Activated CD4-positive, alpha-beta T cell treated with anti-CD3 and anti-CD28 coated beads, Interleukin-2, amount 50 U/mL, for 1 hour (primary cell): ENCODE measurements at regions not wholly inside any gene's neighbourhood (a gene's known extent, or its start where the extent isn't known, plus 50 kb on each side); places are given as distances from the start of the nearest gene placed in this dataset.
"Not testable (repeated sequence)": the region's sequence is repeated elsewhere in the genome, so short reads cannot be mapped to it uniquely, and the experiment has no call there.

ENCODE experiments used
- DNase-seq: peaks from one replicate; pipeline ENCODE4 v3.0.0-alpha.2; 2020

GRCh38 chrX:2640436-2641150 lies 50.5 kb upstream of the CD99 start:
- DNase-seq, result no peak

DNA sequence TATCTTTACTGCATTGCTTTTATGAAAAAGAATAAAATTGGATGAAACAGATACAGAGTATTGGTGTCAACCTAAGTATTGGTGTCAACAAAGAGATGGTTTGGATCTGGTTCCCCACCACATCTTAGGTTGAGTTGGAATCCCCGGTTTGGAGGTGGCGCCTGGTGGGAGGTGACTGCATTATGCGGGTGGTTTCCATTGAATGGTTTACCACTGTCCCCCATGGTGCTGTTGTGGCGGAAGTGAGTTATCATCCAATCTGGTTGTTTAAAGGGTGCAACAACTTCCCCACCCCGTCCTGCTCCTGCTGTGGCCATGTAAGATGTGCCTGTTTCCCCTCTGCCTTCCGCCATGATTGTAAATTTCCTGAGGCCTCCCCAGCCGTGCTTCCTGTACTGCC lies 52.8 kb upstream of the CD99 start:
- no peak for DNase-seq

DNA sequence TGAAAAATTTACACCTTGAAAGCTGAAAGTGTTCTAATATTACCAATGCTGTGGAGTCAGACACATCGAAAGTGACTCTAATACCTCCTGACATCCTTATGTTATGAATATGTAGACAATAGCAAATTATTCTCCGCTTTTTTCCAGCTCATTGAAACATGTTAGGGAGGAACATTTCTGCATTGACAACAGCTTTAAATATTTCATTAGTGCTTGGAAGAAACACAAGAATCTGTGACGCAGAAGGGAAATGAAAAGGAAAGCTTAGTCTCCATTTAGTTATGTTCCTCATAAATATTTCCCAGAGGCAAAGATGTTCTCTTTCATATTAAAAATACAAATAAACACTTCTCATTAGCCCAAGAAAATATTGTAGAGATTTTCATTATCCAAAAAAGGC lies 55.8 kb upstream of the CD99 start:
- no peak for DNase-seq

DNA sequence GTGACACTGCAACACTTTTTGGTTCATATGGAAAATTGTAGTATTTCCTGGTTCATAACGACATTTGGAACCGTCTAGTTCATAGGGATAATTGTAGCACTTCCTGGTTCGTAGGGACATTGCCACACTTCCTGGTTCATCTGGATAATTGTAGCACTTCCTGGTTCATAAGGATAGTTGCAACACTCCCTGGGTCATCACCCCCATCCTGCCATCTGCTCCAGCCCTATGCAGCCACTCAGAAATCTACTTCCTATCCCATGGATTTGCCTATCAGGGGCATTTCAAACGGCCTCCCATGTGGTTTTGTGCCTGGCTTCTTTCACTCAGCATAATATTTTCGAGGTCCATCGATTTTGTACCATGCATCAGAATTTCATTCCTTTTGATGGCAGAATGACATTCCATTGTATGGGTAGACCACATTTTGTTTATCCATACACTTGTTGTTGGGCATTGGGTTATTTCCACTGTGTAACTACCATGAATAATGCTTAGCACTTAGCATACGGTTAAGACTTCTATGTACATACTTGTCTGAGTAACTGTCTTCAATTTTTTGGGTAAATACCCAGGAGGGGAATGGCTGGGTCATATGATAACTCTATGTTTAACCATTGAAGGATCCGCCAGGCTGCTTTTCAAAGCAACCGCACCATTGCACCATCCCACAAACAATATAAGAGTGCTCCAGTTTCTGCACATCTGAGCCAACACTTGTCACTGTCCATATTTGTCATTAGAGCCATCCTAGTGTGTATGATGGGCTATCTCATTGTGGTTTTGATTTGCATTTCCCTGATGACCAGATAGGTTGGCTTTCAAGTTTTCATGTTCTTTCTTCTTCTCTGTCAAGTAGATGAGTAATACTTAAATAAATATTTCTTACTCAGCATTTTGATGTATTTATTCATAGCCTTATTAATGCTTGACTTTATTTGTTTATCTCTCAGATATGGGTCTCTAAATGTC lies 58.3 kb upstream of the CD99 start:
- no peak for DNase-seq

GRCh38 chrX:2631743-2632532 lies 59.2 kb upstream of the CD99 start:
- DNase-seq, result no peak

DNA sequence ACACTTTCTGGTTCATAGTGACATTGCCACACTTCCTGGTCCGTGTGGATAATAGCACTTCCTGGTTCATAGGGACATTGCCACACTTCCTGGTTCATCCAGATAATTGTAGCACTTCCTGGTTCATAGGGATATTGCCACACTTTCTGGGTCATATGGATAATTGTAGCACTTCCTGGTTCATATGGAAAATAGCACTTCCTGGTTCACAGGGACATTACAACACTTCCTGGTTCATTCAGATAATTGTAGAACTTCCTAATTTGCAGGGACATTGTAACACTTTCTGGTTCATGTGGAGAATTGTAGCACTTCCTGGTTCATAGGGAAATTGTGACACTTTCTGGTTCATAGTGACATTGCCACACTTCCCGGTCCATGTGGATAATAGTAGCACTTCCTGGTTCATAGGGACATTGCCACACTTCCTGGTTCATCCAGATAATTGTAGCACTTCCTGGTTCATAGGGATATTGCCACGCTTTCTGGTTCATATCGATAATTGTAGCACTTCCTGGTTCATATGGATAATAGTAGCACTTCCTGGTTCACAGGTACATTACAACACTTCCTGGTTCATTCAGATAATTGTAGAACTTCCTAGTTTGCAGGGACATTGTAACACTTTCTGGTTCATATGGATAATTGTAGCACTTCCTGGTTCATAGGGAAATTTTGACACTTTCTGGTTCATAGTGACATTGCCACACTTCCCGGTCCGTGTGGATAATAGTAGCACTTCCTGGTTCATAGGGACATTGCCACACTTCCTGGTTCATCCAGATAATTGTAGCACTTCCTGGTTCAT lies 60.0 kb upstream of the CD99 start:
- not testable (repeated sequence) for DNase-seq

DNA sequence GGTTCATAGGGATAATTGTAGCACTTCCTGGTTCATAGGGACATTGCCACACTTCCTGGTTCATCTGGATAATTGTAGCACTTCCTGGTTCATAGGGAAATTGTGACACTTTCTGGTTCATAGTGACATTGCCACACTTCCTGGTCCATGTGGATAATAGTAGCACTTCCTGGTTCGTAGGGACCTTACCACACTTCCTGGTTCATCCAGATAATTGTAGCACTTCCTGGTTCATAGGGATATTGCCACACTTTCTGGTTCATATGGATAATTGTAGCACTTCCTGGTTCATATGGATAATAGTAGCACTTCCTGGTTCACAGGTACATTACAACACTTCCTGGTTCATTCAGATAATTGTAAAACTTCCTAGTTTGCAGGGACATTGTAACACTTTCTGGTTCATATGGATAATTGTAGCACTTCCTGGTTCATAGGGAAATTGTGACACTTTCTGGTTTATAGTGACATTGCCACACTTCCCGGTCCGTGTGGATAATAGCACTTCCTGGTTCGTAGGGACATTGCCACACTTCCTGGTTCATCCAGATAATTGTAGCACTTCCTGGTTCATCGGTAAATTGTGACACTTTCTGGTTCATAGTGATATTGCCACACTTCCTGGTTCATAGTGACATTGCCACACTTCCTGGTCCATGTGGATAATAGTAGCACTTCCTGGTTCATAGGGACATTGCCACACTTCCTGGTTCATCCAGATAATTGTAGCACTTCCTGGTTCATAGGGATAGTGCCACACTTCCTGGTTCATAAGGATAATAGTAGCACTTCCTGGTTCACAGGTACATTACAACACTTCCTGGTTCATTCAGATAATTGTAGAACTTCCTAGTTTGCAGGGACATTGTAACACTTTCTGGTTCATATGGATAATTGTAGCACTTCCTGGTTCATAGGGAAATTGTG lies 60.8 kb upstream of the CD99 start:
- peak; percentile 44 for DNase-seq

DNA sequence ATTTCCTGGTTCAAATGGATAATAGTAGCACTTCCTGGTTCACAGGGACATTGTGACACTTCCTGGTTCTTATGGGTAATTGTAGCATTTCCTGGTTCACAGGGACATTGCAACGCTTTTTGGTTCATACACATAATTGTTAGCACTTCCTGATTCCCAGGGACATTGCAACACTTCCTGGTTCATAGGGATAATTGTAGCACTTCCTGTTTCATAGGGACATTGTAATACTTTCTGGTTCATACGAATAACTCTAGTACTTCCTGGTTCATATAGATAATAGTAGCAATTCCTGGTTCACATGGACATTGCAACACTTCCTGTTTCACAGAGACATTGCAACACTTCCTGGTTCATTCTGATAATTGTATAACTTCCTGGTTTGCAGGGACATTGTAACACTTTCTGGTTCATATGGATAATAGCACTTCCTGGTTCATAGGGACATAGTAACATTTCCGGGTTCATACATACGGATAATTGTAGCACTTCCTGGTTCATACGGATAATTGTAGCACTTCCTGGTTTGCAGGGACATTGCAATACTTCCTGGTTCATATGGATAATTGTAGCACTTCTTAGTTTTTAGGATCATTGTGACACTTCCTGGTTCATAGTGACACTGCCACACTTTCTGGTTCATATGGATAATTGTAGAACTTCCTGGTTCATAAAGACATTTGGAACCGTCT lies 61.6 kb upstream of the CD99 start:
- DNase-seq, result no peak

- DNase-seq, result no peak
These were observed 62.3 kb upstream of the CD99 start for GRCh38 chrX:2628751-2629315.

DNA sequence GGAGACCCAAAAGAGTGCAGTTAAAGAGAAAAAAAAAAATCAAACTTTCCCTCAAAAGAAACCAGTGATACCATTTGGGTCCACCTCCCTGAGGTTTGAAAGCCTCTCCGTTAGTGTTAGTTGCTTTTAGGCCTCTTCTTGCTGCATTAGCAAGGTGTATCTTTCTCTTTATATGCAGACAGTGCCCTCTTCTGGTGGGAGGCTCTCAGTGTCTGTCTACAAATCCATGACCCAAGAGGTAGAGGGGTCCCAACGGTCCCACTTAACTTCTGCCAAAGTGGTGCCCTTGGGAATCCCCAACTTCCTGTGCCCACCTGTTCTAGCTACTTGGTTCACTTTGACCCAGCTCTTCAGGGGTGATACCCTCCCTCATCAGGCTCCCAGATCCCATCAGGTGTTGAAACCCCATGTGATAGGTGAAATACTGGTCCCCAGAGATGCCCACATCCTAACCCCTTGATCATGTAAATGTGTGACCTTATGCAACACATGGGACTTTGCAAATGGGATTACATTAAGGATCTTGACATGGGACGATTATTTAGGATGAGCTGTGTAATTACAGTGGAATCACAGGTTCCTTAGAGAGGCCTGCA lies 63.7 kb upstream of the CD99 start:
- peak; percentile 39 for DNase-seq

GRCh38 chrX:2626750-2627149 lies 64.3 kb upstream of the CD99 start:
- no peak for DNase-seq

- no peak for DNase-seq
These were observed 70.5 kb upstream of the CD99 start for GRCh38 chrX:2620576-2620975.

GRCh38 chrX:2618516-2618915 lies 72.6 kb upstream of the CD99 start:
- DNase-seq, result no peak

DNA sequence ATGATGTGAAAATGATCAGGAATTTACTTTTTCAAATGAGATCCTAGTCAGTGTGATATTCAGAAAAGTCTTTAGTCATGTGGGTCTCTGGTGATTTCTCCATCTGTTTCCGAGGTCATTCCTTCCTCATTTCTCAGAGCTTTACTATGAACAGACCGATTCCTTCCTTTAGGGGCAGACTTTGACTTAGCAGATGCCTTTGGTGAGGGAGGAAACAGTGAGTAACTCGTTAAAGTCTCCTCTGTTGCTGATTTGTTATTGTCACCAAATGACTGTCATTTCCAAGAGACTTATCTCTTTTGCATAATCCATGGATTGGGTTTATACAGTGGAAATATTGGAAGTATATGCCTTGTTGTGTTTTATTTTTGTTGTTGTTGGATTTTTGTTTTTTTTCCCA lies 76.2 kb upstream of the CD99 start:
- DNase-seq, result no peak

DNA sequence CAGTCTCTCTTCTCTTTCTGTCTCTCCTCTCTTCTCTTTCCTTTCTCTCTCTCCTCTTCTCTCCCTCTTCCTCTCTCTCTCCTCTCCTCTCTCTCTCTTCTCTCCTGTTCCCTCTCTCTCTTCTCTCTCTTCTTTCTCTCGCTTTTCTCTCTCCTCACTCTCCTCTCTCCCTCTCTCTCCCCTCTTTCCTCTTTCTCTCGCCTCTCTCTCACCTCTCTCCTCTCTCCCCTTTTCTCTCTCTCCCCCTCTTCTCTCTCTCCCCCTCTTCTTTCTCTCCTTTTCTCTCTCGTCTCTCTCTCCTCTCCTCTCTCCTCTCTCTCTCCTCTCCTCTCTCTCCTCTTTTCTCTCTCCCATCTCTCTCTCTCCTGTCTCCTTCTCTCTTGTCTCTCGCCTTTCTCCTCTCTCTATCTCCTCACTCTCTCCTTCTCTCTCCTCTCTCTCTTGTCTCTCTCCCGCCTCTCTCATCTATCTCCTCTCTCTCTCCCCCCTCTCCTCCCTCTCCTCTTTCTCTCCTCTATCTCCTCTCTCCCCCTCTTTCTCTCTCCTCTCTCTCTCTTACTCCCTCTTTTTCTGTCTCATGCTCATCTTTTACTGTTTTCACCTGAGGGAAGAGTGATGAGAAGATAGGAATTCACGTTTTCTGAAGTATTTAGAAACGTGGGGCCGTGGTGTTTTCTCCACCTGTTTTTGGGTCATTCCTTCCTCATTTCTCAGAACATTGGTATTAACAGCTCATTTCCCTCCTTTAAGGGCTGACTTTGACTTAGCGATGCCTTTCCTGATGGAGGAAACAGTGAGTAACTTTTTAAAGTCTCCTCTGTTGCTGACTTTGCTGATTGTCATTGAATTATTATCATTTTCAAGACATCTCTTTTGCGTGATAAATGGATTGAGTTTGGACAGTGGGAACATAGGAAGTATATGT lies 80.6 kb upstream of the CD99 start:
- DNase-seq, result no peak

DNA sequence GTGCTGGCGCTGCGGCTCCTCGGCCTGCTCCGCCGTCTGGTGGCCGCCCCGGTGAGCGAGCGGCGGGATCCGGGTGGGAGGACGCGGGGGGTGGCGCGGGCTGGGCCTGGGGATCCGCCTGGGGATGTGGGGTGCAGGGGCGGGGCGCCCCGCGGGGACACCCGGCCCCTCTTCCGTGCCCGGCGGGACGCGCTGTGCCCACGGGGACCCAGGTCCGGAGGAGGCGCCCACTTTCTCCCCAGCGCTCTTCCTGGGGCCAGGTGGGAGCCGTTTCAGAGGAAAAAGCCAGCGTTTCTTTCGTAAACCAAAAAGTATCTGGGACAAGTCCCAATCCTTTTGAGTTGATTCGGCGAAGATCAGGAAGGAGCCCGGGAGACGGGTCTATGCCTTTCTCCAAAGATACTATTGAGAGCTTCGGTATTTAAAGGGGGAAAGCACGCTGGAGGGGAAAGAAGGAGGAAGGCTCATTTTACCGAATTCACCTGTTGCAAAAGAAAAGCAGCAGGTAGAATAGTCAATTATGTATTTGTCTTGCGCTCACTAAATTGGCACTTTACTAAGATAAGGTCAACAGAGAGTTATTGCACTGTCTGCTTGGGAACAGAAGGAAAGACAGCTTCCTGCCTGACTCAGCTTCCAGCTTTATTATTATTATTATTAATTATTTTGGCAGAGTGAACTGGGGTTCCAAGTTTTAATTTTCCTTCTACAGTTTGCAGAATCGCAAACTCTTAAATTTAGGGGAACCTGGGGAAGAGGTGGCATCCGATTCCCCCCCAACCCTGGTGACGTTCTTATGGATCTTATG lies 81.5 kb upstream of the CD99 start:
- no peak for DNase-seq

DNA sequence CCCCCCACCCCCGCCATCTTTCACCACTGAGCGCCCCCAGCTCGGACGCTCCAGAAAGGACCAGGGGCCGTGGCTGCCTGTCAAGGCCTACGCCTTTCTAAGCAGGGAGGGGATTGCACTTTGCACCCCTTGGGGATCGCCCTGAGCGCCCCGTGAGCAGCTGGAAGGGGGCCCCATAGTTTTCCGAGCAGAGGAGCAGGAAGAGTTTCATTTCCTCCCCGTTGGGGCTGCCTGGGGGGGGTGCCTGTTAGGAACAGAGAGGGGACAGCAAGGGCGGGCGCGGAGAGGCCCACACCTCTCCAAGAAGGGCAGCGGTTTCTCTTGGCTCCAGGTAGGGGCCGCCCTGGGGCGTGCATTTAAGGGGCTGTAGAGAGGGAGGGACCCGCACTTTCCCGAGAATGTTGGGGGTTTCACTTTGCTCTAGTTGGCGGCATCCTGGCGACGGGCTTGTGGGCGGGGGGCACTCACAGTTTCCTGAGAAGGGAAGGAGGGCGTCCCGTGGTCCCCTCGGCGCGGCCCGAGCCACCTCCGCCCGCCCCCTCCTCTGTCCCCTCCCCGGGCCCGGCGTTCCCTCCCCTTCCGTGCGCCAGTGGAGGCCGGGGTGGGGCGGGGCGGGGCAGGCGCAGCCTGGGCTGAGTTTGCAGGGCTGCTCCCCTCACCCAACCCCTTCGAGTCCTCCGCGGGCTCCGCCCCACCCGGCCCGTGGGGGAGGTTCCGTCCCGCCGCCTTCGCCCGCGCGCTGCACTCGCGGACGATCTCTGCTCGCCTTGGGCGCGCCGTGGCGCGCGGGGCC lies 82.3 kb upstream of the CD99 start:
- peak; percentile 85 for DNase-seq
